Ectodermal cell (in vitro differentiated cells): ENCODE measurements at regions not wholly inside any gene's neighbourhood (a gene's known extent, or its start where the extent isn't known, plus 50 kb on each side); places are given as distances from the start of the nearest gene placed in this dataset.

Source experiments
- H3K27ac ChIP-seq: 2 replicates; pipeline ENCODE4 v1.7.0; 2013; ENCODE audit warnings: mild to moderate bottlenecking, low read depth, low read length; ENCODE audit not compliant: insufficient read depth, poor library complexity, severe bottlenecking
- H3K27me3 ChIP-seq: 2 replicates; pipeline ENCODE4 v1.7.0; 2013; ENCODE audit warnings: mild to moderate bottlenecking, low read length; ENCODE audit not compliant: insufficient read depth, control insufficient read depth, poor library complexity, severe bottlenecking
- H3K36me3 ChIP-seq: one replicate; pipeline ENCODE4 v1.7.0; 2013; ENCODE audit warnings: low read length; ENCODE audit not compliant: control insufficient read depth, insufficient read depth
- H3K4me1 ChIP-seq: one replicate; pipeline ENCODE4 v1.7.0; 2013; ENCODE audit warnings: low read length; ENCODE audit not compliant: control insufficient read depth, insufficient read depth
- H3K4me3 ChIP-seq: 2 replicates; pipeline ENCODE4 v1.7.0; 2013; ENCODE audit warnings: low read depth, low read length, control low read depth; ENCODE audit not compliant: insufficient read depth
- H3K9me3 ChIP-seq: 2 replicates; pipeline ENCODE4 v1.7.0; 2013; ENCODE audit warnings: mild to moderate bottlenecking, low read length, moderate library complexity; ENCODE audit not compliant: control insufficient read depth
- WGBS, 2 experiments: methylation state at CpG; one replicate each; pipeline ENCODE4 v1.1.7; 2013; ENCODE audit warnings: missing lambda C conversion rate in 2 of 2; 5-methylcytosine and 5-hydroxymethylcytosine counted together

DNA sequence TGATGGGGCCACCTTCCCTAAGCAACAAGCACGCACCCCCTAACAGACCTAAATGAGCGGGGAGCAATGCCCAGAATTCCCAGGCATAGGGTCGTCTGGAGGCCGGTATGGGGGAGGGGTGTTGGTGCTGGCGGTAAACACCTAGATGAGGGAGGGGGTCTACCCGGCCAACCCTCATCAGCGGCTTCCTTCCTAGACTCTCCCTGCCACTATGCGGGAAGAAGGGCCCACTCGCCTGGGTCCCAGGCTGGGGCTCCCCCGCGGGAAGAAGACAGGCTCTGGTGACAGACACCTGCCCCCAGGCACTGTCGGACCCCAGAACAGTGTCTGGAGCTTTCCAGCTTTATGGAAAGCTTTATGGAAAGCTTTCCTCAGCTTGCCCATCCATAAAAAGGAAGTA lies 519.0 kb upstream of the SEMA6A start:
- peaks cover 11% of the 10 kb centered on the region for H3K4me1 ChIP-seq
- H3K9me3 ChIP-seq: no peaks in the 10 kb centered on the region
- no peaks in the 10 kb centered on the region for H3K27me3 ChIP-seq
- WGBS, 2 experiments: 92 to 95% methylated on average over 12 of the region's 12 CpGs
- H3K27ac ChIP-seq: no peak overlapping the region
- no peaks in the 10 kb centered on the region for H3K36me3 ChIP-seq
- no peak overlapping the region for H3K4me3 ChIP-seq

DNA sequence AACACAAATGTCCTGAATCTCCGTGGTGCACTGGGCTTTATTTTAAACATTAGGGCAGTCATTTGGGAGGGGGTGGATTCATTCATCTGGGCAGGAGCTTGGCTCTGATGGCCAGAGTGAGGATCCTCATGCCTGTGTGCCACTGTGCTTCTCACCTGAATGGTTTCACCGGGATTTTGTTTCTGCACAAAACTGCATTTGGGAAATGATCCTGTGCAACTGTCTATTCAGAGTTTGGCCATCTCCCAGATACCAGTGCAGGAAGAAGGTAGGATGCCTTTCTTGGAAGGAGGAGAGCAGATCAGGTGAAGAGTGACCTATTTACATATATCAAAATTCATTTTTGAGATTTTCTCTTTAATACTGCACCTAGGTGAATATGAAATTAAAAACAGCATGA lies 514.4 kb upstream of the SEMA6A start:
- no peak overlapping the region for H3K4me3 ChIP-seq
- WGBS, 2 experiments: 88 to 89% methylated on average over 2 of the region's 2 CpGs
- no peaks in the 10 kb centered on the region for H3K9me3 ChIP-seq
- H3K4me1 ChIP-seq: no peaks in the 10 kb centered on the region
- no peaks in the 10 kb centered on the region for H3K36me3 ChIP-seq
- no peaks in the 10 kb centered on the region for H3K27me3 ChIP-seq
- H3K27ac ChIP-seq: no peak overlapping the region

DNA sequence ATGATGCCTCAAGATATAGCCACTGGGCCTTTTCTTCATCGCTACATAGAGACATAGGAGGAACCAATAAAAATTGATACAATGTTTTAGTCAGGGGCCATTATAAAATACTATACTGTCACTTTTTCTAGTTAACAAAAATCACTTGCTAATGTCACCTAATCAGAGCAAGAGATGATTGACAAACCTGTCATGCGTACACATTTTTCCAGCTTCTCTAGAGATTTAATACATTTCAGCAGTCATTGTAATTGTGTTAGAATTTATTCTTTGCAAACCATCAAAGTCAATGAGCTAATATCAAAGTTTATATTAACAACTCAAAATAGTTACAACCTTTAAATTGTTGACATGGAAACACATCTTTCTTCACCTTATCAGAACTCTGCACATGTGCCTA lies 513.6 kb upstream of the SEMA6A start:
- 94 to 100% methylated on average over 1 to 2 of the region's 2 CpGs for WGBS, 2 experiments
- H3K4me1 ChIP-seq: no peaks in the 10 kb centered on the region

DNA sequence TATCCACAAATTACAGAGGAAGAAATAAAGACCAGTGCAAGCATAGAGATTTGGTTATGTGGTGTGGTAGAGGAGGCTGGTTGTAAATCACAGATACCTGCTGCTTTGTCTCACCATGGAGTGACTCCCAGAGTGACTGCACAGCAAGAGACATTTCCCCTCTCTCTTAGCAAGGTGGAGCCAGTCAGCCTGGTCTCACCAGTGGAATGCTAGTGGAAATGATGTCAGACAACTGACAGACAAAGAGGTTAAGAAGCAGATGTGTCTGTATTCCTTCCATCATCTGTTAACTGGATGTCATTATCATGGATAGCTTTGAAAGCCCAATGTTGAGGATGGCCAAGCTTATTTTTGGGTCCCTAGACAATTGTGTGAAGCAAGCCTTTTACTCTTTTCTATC lies 509.4 kb upstream of the SEMA6A start:
- Histone ChIP-seq H3K36me3 (no peaks in the 10 kb centered on the region), H3K27me3 (no peaks in the 10 kb centered on the region), H3K4me3 (no peak overlapping the region), H3K4me1 (peaks cover 4% of the 10 kb centered on the region), H3K9me3 (no peaks in the 10 kb centered on the region), H3K27ac (no peak overlapping the region)

More for the DNA sequence above, 513.6 kb upstream of the SEMA6A start:
- Histone ChIP-seq H3K36me3 (no peaks in the 10 kb centered on the region), H3K9me3 (no peaks in the 10 kb centered on the region), H3K27me3 (no peaks in the 10 kb centered on the region), H3K4me3 (no peak overlapping the region), H3K27ac (no peak overlapping the region)

GRCh38 chr5:117082977-117083376 lies 508.4 kb upstream of the SEMA6A start:
- no peaks in the 10 kb centered on the region for H3K27me3 ChIP-seq
- 89 to 94% methylated on average over 1 of the region's 1 CpG for WGBS, 2 experiments
- H3K4me1 ChIP-seq: peaks cover 4% of the 10 kb centered on the region
- no peaks in the 10 kb centered on the region for H3K9me3 ChIP-seq
- no peak overlapping the region for H3K4me3 ChIP-seq
- no peaks in the 10 kb centered on the region for H3K36me3 ChIP-seq
- H3K27ac ChIP-seq: no peak overlapping the region

GRCh38 chr5:117077142-117077541 lies 502.5 kb upstream of the SEMA6A start:
- Histone ChIP-seq H3K27me3 (no peaks in the 10 kb centered on the region), H3K4me3 (no peak overlapping the region), H3K27ac (no peak overlapping the region), H3K36me3 (no peaks in the 10 kb centered on the region), H3K9me3 (no peaks in the 10 kb centered on the region), H3K4me1 (no peaks in the 10 kb centered on the region)
- WGBS, 2 experiments: 88 to 89% methylated on average over 2 of the region's 2 CpGs

GRCh38 chr5:117072439-117072838 lies 497.8 kb upstream of the SEMA6A start:
- Histone ChIP-seq H3K4me3 (no peak overlapping the region), H3K27me3 (no peaks in the 10 kb centered on the region), H3K27ac (no peak overlapping the region), H3K4me1 (no peaks in the 10 kb centered on the region), H3K36me3 (no peaks in the 10 kb centered on the region), H3K9me3 (no peaks in the 10 kb centered on the region)
- 11 to 12% methylated on average over 2 of the region's 2 CpGs for WGBS, 2 experiments

DNA sequence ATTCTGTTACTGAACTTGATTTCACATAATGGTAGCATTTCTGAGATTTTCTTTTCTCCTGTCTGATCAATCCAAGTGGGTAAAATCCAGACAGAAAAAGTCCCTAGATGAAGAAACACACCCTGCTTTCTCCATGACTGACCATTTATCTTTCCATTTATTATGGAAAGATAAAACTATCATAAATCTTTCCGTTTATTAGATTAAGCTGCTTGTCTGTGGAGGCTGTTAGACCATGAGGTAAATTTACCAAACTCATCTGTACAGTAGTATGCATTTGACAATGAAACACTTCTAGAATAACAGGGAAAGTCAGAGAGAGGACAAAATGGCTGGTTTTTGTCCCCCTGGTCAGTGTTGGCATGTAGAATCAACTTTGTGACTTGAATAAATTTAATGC lies 491.2 kb upstream of the SEMA6A start:
- Histone ChIP-seq H3K27me3 (no peaks in the 10 kb centered on the region), H3K4me3 (no peak overlapping the region), H3K27ac (no peak overlapping the region), H3K9me3 (no peaks in the 10 kb centered on the region), H3K4me1 (no peaks in the 10 kb centered on the region), H3K36me3 (no peaks in the 10 kb centered on the region)
- 100% methylated on average over 1 of the region's 1 CpG; no CpG with 5 or more reads in 1 of the 2 experiments for WGBS, 2 experiments

GRCh38 chr5:117065161-117065560 lies 490.5 kb upstream of the SEMA6A start:
- Histone ChIP-seq H3K36me3 (no peaks in the 10 kb centered on the region), H3K4me3 (no peak overlapping the region), H3K9me3 (no peaks in the 10 kb centered on the region), H3K27me3 (no peaks in the 10 kb centered on the region), H3K27ac (no peak overlapping the region), H3K4me1 (no peaks in the 10 kb centered on the region)
- no CpG with 5 or more reads among the region's 1 CpG for WGBS, 2 experiments

DNA sequence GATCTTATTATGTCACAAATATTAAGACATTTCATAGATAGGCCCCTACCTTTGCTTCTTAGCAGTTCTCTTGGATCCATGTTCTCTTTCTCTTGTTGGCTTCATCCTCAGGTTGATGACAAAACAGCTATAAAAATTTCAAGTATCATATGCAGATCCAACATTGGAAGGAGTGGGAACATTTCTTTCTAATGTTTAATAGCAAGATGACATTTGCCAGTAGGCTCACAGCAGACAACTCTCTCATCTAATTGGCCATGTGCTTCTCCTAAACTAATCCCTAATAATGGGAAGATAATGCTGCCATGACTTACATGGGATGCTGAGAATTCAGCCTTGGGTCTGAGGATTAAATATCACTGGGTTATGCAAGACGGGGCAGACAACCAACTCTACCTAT lies 485.5 kb upstream of the SEMA6A start:
- 94 to 96% methylated on average over 1 of the region's 1 CpG for WGBS, 2 experiments
- no peak overlapping the region for H3K27ac ChIP-seq
- H3K27me3 ChIP-seq: no peaks in the 10 kb centered on the region
- H3K9me3 ChIP-seq: no peaks in the 10 kb centered on the region
- no peak overlapping the region for H3K4me3 ChIP-seq
- H3K36me3 ChIP-seq: no peaks in the 10 kb centered on the region
- H3K4me1 ChIP-seq: no peaks in the 10 kb centered on the region

DNA sequence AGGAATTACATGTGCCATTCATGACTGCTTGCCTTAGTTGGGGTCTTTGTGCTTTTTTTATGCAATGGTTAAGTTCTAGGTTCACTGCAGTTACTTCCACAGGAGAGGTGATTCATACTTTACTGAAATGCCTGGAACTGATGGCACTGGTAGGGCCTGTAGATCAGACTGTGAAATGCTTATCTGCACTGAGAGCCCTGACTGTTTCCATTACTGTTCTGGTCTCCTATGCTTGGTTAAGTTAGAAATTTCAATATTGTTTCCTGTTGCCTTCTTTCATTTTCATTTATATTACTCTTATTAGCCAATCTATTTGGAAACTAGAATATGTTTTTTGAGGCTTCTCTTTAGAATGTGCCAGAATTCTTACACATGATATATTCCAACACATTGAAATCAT lies 484.1 kb upstream of the SEMA6A start:
- H3K4me1 ChIP-seq: no peaks in the 10 kb centered on the region
- no peak overlapping the region for H3K4me3 ChIP-seq
- H3K27ac ChIP-seq: no peak overlapping the region
- H3K9me3 ChIP-seq: no peaks in the 10 kb centered on the region
- H3K36me3 ChIP-seq: no peaks in the 10 kb centered on the region
- no peaks in the 10 kb centered on the region for H3K27me3 ChIP-seq
